Breast epithelium (tissue), 3 donors: ENCODE measurements at regions not wholly inside any gene's neighbourhood (a gene's known extent, or its start where the extent isn't known, plus 50 kb on each side); places are given as distances from the start of the nearest gene placed in this dataset.

ENCODE experiments used
- POLR2AphosphoS5 ChIP-seq, 3 donors: sonication (generic); formaldehyde crosslinking; IDR thresholded peaks; one replicate each; pipeline ENCODE4 v1.6.1; 2017; ENCODE audit warnings: antibody characterized with exemption in 3 of 3
- TF ChIP-seq, protein P1 (sequence below), 3 donors: fragments of 450-650 bp; IDR thresholded peaks; one replicate each; pipeline ENCODE4 v1.5.1; 2016 to 2017; ENCODE audit warnings: antibody characterized with exemption in 3 of 3, mild to moderate bottlenecking in 3 of 3, moderate library complexity in 3 of 3

DNA sequence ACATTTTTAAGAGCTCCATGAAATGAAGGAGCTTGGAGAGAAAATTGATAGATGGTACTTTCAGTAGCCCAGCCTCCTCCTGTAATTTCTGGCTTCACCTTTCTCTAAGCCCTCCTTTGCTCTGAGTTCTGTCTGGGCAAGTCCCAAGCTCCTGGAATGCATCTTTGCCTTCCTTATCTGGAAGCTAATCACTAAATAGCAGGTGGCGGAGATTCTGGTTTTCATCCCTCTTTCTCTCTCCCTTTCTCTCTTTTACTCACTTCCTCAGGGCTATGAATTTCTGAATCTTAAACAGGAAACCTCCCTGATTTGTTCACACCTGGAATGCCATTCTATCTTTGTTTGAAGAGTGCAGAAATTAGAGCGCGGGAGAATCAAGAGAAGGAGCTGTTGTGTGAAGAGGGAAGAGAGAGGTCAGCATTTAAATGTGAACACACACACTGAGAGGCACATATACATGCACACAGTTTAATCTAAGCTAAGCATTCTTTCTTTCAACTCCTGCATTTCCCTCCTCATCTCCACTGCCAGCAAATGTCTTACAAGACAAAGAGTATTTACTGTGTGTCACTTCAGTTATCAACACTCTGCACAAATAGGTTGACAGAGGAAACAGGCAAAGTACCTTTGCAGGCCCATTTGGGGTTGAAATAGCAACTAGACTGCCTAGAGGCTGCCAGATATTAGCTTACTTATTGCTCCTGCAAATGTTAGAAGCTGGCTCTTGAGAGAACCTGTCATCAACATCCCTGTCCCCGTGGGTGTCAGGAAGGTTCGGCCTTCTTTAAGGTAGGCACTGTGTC lies 199.4 kb upstream of the CAMK1G start:
- TF ChIP-seq, protein P1, sequence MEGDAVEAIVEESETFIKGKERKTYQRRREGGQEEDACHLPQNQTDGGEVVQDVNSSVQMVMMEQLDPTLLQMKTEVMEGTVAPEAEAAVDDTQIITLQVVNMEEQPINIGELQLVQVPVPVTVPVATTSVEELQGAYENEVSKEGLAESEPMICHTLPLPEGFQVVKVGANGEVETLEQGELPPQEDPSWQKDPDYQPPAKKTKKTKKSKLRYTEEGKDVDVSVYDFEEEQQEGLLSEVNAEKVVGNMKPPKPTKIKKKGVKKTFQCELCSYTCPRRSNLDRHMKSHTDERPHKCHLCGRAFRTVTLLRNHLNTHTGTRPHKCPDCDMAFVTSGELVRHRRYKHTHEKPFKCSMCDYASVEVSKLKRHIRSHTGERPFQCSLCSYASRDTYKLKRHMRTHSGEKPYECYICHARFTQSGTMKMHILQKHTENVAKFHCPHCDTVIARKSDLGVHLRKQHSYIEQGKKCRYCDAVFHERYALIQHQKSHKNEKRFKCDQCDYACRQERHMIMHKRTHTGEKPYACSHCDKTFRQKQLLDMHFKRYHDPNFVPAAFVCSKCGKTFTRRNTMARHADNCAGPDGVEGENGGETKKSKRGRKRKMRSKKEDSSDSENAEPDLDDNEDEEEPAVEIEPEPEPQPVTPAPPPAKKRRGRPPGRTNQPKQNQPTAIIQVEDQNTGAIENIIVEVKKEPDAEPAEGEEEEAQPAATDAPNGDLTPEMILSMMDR (IDR thresholded peaks at IDR 0.05) = no peak
- TF ChIP-seq POLR2AphosphoS5 (IDR thresholded peaks at IDR 0.05) = no peak
